Activated T-helper 2 cell treated with anti-CD3 and anti-CD28 coated beads, Interferon-gamma antibody, Interleukin-2, Interleukin-4, amounts not matched to agents 10 μg/mL and 5 μg/mL and 100 μg/mL, durations not matched to agents 14 hours and 24 hours and 36 hours (primary cell): ENCODE measurements at regions not wholly inside any gene's neighbourhood (a gene's known extent, or its start where the extent isn't known, plus 50 kb on each side); places are given as distances from the start of the nearest gene placed in this dataset.

ENCODE experiments used
- DNase-seq: peaks from one replicate; pipeline ENCODE4 v3.0.0; 2021; ENCODE audit warnings: low spot score
- H3K27ac Mint-ChIP-seq: one replicate; pipeline ENCODE4 v1.8.0; 2021; ENCODE audit warnings: mixed read lengths
- H3K27me3 Mint-ChIP-seq: one replicate; pipeline ENCODE4 v1.8.0; 2021; ENCODE audit warnings: low read depth, mixed read lengths
- H3K36me3 Mint-ChIP-seq: one replicate; pipeline ENCODE4 v1.8.0; 2021; ENCODE audit warnings: low read depth, mixed read lengths
- H3K4me1 Mint-ChIP-seq: one replicate; pipeline ENCODE4 v1.8.0; 2021; ENCODE audit warnings: low read depth, mixed read lengths
- H3K4me3 Mint-ChIP-seq: one replicate; pipeline ENCODE4 v1.8.0; 2021; ENCODE audit warnings: low read depth, mild to moderate bottlenecking, moderate library complexity, mixed read lengths
- H3K9me3 Mint-ChIP-seq: one replicate; pipeline ENCODE4 v1.8.0; 2021; ENCODE audit warnings: mixed read lengths
- intact Hi-C: fragments of 100-400 bp; cut with micrococcal nuclease; formaldehyde crosslinking; loops from one replicate; pipeline ENCODE4 v1.15.1; 2023

DNA sequence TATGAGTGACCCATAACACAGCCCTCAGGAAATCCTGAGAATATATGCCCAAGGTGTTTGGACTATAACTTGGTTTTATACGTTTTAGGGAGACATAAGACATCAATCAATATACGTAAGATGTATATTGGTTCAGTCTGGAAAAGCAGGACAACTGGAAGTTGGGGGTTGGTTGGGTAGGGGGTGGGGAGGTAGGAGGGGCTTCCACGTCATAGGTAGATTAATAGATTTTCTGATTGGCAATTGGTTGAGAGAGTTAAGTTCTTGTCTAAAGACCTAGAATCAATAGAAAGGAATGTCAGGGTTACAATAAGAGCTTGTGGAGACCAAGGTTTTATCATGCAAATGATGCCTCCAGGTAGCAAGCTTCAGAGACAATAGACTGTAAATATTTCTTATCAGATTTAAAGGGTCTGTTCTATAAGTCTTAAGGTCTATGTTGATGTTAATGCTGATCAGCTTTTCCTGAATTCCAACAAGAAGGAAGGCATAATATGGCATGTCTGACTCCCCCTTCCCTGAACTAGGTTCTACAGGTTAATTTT, 2267.7 kb upstream of the ACO1 start:
- Mint-ChIP-seq H3K27ac (no peak overlapping the region), H3K36me3 (no peaks in the 10 kb centered on the region), H3K27me3 (no peaks in the 10 kb centered on the region), H3K4me1 (no peaks in the 10 kb centered on the region), H3K4me3 (no peak overlapping the region), H3K9me3 (peaks cover 5% of the 10 kb centered on the region)
- DNase-seq: no peak
- intact Hi-C loops: no loop called here

DNA sequence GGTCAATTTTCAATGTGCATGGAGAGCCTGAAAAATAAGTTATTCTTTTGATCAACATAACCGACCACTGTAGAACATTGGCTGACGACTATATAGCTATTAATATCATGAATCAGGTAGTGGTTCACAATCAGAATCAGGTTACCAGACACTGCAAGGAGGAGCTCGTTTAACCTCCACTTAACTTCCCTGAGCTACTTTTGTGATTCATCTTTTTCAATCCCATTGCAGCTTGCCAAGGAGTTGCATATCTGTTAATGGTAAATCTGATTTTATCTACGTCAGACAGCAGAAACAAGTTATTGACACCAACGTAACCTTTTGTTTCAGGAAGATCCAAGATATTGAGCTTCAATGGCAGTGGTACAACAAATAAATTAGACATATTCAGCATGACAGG, 2263.8 kb upstream of the ACO1 start:
- H3K4me1 Mint-ChIP-seq: no peaks in the 10 kb centered on the region
- no peaks in the 10 kb centered on the region for H3K36me3 Mint-ChIP-seq
- peaks cover 1% of the 10 kb centered on the region for H3K9me3 Mint-ChIP-seq
- no peak overlapping the region for H3K4me3 Mint-ChIP-seq
- H3K27me3 Mint-ChIP-seq: no peaks in the 10 kb centered on the region
- intact Hi-C loops: no loop called here
- DNase-seq: no peak
- H3K27ac Mint-ChIP-seq: no peak overlapping the region

DNA sequence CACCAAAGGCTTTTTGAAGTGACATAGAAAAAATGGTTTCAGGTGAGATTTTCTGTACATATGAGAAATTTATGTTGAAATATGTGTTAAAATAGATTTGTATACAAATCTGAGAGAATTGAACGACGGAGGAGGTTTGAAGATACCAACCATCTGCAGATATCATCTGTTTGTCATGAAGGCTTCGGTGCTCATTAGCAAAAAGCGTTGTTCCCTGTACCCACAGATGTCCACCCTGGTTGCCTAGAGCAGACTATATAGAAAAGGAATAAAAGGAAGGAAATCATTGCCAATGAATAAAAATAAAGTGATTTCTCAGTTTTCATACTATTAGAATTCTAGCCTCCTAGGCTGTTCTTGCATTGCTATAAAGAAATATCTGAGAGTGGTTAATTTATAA, 2262.8 kb upstream of the ACO1 start:
- DNase-seq: no peak
- H3K36me3 Mint-ChIP-seq: no peaks in the 10 kb centered on the region
- H3K9me3 Mint-ChIP-seq: no peaks in the 10 kb centered on the region
- no peaks in the 10 kb centered on the region for H3K27me3 Mint-ChIP-seq
- H3K4me3 Mint-ChIP-seq: no peak overlapping the region
- intact Hi-C loops: no loop called here
- no peaks in the 10 kb centered on the region for H3K4me1 Mint-ChIP-seq
- H3K27ac Mint-ChIP-seq: no peak overlapping the region

DNA sequence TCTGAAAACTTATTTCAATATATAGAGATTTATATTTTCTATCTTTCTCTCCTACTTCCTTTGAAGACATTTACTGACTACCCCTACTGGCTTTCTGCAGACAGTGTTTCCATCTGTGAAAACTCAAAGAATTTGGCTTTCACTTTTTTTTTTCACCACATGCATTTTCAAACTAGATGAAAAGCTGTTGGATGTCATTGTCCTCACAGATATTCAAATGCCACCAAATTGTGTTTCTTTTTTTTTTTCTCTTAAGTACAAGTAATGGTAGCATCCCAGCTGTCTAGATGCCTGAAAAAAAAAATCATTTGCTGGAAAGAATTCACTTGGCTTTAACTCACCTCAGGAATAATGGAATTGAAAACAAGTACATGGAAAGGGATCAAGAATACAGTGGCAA, 2258.6 kb upstream of the ACO1 start:
- Mint-ChIP-seq H3K27ac (no peak overlapping the region), H3K27me3 (no peaks in the 10 kb centered on the region), H3K36me3 (no peaks in the 10 kb centered on the region), H3K4me1 (no peaks in the 10 kb centered on the region), H3K9me3 (no peaks in the 10 kb centered on the region), H3K4me3 (no peak overlapping the region)
- intact Hi-C loops: no loop called here
- DNase-seq: no peak

DNA sequence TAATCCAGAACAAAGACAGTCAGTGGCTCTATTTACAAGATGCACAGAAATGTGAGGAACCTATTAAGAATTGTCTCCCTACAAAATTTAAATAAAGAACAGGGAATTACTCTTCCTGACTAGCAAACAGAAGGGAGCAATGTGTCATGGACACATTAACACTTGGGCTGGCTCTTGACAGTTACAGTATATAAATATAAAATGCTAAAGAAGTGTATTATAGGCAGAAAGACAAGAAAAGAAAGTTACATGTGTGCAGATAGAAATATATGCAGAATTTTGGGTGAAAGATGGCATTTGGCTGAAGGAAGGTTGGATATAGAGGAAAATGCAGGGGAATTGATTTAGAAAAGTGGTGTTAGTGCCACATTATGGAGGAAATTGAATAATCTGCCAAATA, 2257.1 kb upstream of the ACO1 start:
- no peak overlapping the region for H3K4me3 Mint-ChIP-seq
- no peaks in the 10 kb centered on the region for H3K4me1 Mint-ChIP-seq
- no peak overlapping the region for H3K27ac Mint-ChIP-seq
- intact Hi-C loops: no loop called here
- no peak for DNase-seq
- H3K36me3 Mint-ChIP-seq: no peaks in the 10 kb centered on the region
- H3K27me3 Mint-ChIP-seq: no peaks in the 10 kb centered on the region
- no peaks in the 10 kb centered on the region for H3K9me3 Mint-ChIP-seq

DNA sequence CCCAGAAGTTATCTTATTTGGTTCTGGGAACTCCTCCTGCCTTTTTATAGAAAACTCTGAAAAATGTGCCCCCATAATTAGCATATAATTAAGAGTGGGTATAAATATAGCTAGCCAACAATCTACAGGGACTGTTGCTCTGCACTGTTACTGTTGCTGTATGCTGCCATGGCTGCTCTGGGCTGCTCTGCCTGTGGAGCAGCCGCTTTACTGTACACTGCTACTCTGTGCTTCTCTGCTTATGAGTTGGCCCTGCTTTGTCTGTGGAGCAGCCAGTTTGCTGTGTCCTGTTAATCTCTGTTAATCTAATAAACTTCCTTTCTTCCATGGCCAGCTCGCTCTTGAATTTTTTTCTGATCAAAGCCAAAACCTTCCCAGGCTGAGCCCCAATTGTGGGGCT, 2244.0 kb upstream of the ACO1 start:
- Mint-ChIP-seq H3K27ac (no peak overlapping the region), H3K9me3 (peaks cover 22% of the 10 kb centered on the region), H3K36me3 (no peaks in the 10 kb centered on the region), H3K4me3 (no peak overlapping the region), H3K27me3 (no peaks in the 10 kb centered on the region), H3K4me1 (no peaks in the 10 kb centered on the region)
- no peak for DNase-seq
- intact Hi-C loops: no loop called here

DNA sequence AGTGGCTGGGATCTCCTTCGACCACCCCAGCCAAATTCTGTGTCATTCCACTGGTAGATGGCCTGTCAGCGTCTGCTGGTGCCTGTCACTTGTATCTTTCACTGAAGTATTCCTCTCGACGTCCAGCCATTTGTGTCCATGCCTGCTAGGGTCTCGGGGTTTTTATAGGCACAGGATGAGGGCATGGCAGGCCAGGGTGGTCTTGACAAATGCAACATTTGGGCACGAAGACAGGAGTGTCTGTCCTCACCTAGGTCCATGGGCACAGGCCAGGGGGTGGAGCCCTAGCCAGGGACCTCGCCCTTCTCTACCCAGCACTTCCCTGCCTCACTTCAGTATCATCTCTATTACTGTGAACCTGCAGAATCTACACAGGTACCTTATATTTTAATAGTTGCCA, 2223.9 kb upstream of the ACO1 start:
- H3K4me1 Mint-ChIP-seq: no peaks in the 10 kb centered on the region
- DNase-seq: no peak
- no peak overlapping the region for H3K4me3 Mint-ChIP-seq
- H3K36me3 Mint-ChIP-seq: no peaks in the 10 kb centered on the region
- intact Hi-C loops: no loop called here
- H3K9me3 Mint-ChIP-seq: peaks cover 6% of the 10 kb centered on the region
- no peak overlapping the region for H3K27ac Mint-ChIP-seq
- no peaks in the 10 kb centered on the region for H3K27me3 Mint-ChIP-seq

DNA sequence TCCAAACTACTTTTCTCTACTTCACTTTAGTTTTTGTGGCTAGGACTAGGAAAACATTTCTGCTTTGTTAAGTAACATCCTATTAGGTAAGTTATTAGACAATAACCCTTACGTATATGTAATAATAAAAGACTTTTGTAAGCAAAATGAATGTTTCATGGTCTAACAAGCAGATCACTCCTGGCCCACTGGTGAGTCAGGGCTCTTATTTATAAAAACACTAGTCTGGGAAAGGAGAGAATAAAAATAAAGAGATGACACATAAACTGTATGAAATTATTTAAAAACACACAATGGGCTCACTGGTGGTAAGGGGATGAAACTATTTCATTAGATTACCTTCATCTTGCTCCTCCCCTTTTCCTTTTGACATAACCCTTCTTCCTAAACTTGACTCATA, 2212.2 kb upstream of the ACO1 start:
- Mint-ChIP-seq H3K9me3 (peaks cover 2% of the 10 kb centered on the region), H3K27me3 (no peaks in the 10 kb centered on the region), H3K4me3 (no peak overlapping the region), H3K4me1 (no peaks in the 10 kb centered on the region), H3K27ac (no peak overlapping the region), H3K36me3 (no peaks in the 10 kb centered on the region)
- no peak for DNase-seq
- intact Hi-C loops: no loop called here

DNA sequence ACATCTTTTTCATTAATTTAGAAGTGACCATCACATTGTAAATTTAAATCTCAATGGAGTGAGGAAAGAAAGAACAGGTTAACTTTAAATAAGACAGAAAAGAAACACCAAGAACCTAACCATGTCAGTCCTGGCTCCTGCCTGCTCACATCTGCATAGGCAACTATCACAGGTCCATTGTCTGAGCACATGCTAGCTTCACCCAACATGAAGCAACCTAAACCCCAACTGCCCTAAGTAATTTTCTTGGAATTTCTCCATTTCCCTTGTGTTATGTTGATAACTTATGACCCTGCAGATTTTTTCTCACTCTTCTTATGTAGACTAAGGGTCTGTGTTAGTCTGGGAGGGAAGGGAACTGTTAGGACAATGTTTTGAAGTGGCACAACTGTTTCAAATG, 2205.8 kb upstream of the ACO1 start:
- H3K27me3 Mint-ChIP-seq: no peaks in the 10 kb centered on the region
- no peak for DNase-seq
- H3K9me3 Mint-ChIP-seq: no peaks in the 10 kb centered on the region
- H3K27ac Mint-ChIP-seq: no peak overlapping the region
- no peak overlapping the region for H3K4me3 Mint-ChIP-seq
- intact Hi-C loops: no loop called here
- H3K4me1 Mint-ChIP-seq: no peaks in the 10 kb centered on the region
- H3K36me3 Mint-ChIP-seq: no peaks in the 10 kb centered on the region

DNA sequence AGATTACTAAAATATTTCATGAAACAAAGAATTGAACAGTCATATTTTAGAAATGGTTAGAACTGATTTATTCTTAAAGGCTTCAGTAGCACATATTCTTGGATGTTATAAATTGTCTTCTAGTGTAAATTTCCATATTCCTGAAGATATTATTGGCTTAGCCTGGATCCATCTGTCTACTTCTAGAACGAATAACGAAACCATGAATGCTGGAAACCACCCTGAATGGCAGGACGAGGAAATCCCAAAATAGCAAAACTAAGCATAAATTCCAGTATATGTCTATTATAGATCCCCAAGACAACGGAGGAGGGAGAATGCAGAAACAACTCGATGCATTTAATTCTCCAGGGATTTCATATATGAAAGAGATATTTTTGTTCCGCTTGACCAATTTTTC, 2191.0 kb upstream of the ACO1 start:
- H3K9me3 Mint-ChIP-seq: peaks cover 26% of the 10 kb centered on the region
- no peaks in the 10 kb centered on the region for H3K4me1 Mint-ChIP-seq
- no peaks in the 10 kb centered on the region for H3K27me3 Mint-ChIP-seq
- no peak overlapping the region for H3K4me3 Mint-ChIP-seq
- intact Hi-C loops: no loop called here
- DNase-seq: no peak
- no peak overlapping the region for H3K27ac Mint-ChIP-seq
- H3K36me3 Mint-ChIP-seq: no peaks in the 10 kb centered on the region

DNA sequence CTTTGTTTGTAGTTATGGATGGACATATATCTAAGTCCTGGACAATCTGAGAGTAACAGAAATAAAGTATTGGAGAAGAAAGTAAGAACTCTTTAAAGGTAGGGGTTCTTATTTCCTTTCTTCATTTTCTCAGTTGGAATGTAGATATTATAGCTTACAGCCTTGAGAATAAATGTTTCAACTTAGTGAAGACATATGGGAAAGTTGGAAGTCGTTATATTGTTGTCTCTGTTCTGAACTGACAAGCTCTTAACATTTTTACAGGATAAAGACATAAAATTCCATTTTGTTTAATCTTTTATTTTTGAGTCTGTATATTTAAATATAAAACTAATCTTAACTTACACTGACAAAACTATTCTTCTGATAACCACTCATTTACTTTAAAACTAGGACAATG, 2187.5 kb upstream of the ACO1 start:
- no peak for DNase-seq
- Mint-ChIP-seq H3K27ac (no peak overlapping the region), H3K9me3 (peaks cover 13% of the 10 kb centered on the region), H3K36me3 (no peaks in the 10 kb centered on the region), H3K4me1 (no peaks in the 10 kb centered on the region), H3K4me3 (no peak overlapping the region), H3K27me3 (no peaks in the 10 kb centered on the region)
- intact Hi-C loops: no loop called here

DNA sequence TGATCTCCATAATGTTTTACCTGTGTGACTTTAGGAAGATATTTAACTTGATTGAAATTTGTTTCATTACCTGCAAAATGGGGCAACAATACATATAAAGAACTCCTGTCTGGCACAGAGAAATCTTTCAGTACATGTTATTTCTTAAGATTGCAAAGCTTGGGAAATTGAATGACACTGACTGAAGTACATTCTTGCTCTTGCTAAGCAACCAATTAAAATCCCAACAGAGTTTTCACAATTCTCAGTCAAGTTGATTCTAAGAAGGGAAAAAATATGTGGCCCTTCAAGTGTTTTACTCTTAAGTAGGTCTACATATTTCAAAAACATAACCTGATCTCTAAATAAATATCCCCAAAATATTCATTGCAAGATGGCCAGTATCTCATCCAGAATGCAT, 2187.0 kb upstream of the ACO1 start:
- Mint-ChIP-seq H3K9me3 (peaks cover 13% of the 10 kb centered on the region), H3K36me3 (no peaks in the 10 kb centered on the region), H3K4me3 (no peak overlapping the region), H3K27ac (no peak overlapping the region), H3K27me3 (no peaks in the 10 kb centered on the region), H3K4me1 (no peaks in the 10 kb centered on the region)
- intact Hi-C loops: no loop called here
- no peak for DNase-seq

DNA sequence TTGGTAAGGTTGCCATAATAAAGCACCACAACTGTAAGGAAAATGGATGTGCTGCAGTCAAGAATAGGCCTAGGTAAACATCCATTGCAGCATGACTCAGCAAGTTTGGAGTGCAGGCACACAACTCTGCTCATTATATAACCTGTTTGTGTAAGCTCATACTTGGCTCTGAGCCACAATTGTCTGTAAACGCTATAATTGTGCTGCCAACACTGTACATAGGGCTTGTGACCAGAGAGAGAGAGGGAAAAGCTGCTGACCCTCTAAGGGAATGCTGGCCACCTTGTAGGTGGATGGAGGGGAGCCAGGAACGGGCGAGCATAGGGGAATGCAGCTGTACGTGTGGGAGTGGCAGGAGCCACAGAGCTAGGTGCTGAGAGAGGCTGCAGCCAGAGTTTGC, 2186.5 kb upstream of the ACO1 start:
- H3K36me3 Mint-ChIP-seq: no peaks in the 10 kb centered on the region
- H3K27me3 Mint-ChIP-seq: no peaks in the 10 kb centered on the region
- H3K9me3 Mint-ChIP-seq: peaks cover 13% of the 10 kb centered on the region
- H3K4me1 Mint-ChIP-seq: no peaks in the 10 kb centered on the region
- no peak overlapping the region for H3K4me3 Mint-ChIP-seq
- DNase-seq: no peak
- intact Hi-C loops: no loop called here
- H3K27ac Mint-ChIP-seq: no peak overlapping the region
